ENCODE measurements at regions not wholly inside any gene's neighbourhood (a gene's known extent, or its start where the extent isn't known, plus 50 kb on each side); places are given as distances from the start of the nearest gene placed in this dataset.

- H3K27ac ChIP-seq (ENCODE audit: low read length, poor library complexity, severe bottlenecking) = no peak overlapping the region
- no peak overlapping the region for H2BK12ac ChIP-seq (ENCODE audit: low read length in 2 of 2)
- H3K4ac ChIP-seq (ENCODE audit: low read depth in 1 of 2, low read length in 2 of 2) = no peak overlapping the region
- H2AFZ ChIP-seq (ENCODE audit: low read depth, low read length) = no peak overlapping the region
- no peak overlapping the region for H4K8ac ChIP-seq (ENCODE audit: low read length)
- no peak overlapping the region for H3K18ac ChIP-seq (ENCODE audit: low read depth in 1 of 2, low read length in 2 of 2)
- WGBS = 100% methylated on average over 1 of the region's 2 CpGs
- H3K79me1 ChIP-seq (replicated peaks; ENCODE audit: low read length, poor library complexity, severe bottlenecking) = no peaks in the 10 kb centered on the region
- H4K91ac ChIP-seq (ENCODE audit: low read length) = no peak overlapping the region
- H3K4me3 ChIP-seq (ENCODE audit: insufficient read depth in 1 of 2, low read depth in 1 of 2, low read length in 2 of 2) = no peak overlapping the region
- no peak overlapping the region for H3K14ac ChIP-seq (ENCODE audit: low read length in 2 of 2)
- H2BK5ac ChIP-seq (ENCODE audit: low read depth, low read length, poor library complexity, severe bottlenecking) = no peak overlapping the region
- DNase-seq = no peak
- H3K9ac ChIP-seq (ENCODE audit: low read length) = no peak overlapping the region
- no peaks in the 10 kb centered on the region for H3K36me3 ChIP-seq (ENCODE audit: control insufficient read depth in 1 of 2, insufficient read depth in 2 of 2, low read depth in 1 of 2, low read length in 2 of 2)
- H3K4me1 ChIP-seq (ENCODE audit: control insufficient read depth, insufficient read depth, low read depth, low read length) = no peaks in the 10 kb centered on the region
- H2BK120ac ChIP-seq (ENCODE audit: low read depth, low read length) = no peak overlapping the region
- H2AK5ac ChIP-seq (ENCODE audit: low read length, severe bottlenecking) = no peak overlapping the region
- H3K27me3 ChIP-seq (ENCODE audit: control insufficient read depth in 1 of 2, insufficient read depth in 1 of 2, low read length in 2 of 2) = no peaks in the 10 kb centered on the region
- H3K23ac ChIP-seq (ENCODE audit: low read length in 2 of 2) = no peak overlapping the region
- no peak overlapping the region for H3K4me2 ChIP-seq (ENCODE audit: low read length, poor library complexity, severe bottlenecking)
- H3K9me3 ChIP-seq (ENCODE audit: control insufficient read depth, low read length) = no peaks in the 10 kb centered on the region
- H2BK15ac ChIP-seq (ENCODE audit: low read depth, poor library complexity, severe bottlenecking) = no peak overlapping the region
Observed at GRCh38 chr4:136001791-136002190, 1530.5 kb downstream of the PCDH18 start.

GRCh38 chr4:136000246-136000645 is 1532.0 kb downstream of the PCDH18 start:
- H3K4me1 ChIP-seq (ENCODE audit: control insufficient read depth, insufficient read depth, low read depth, low read length) = no peaks in the 10 kb centered on the region
- no peak overlapping the region for H3K4me2 ChIP-seq (ENCODE audit: low read length, poor library complexity, severe bottlenecking)
- H3K79me1 ChIP-seq (replicated peaks; ENCODE audit: low read length, poor library complexity, severe bottlenecking) = no peaks in the 10 kb centered on the region
- no peak overlapping the region for H2BK15ac ChIP-seq (ENCODE audit: low read depth, poor library complexity, severe bottlenecking)
- H3K9ac ChIP-seq (ENCODE audit: low read length) = no peak overlapping the region
- H3K9me3 ChIP-seq (ENCODE audit: control insufficient read depth, low read length) = no peaks in the 10 kb centered on the region
- no peak overlapping the region for H3K23ac ChIP-seq (ENCODE audit: low read length in 2 of 2)
- H3K27ac ChIP-seq (ENCODE audit: low read length, poor library complexity, severe bottlenecking) = no peak overlapping the region
- no peak overlapping the region for H3K14ac ChIP-seq (ENCODE audit: low read length in 2 of 2)
- H2BK120ac ChIP-seq (ENCODE audit: low read depth, low read length) = no peak overlapping the region
- H2BK5ac ChIP-seq (ENCODE audit: low read depth, low read length, poor library complexity, severe bottlenecking) = no peak overlapping the region
- no peak overlapping the region for H4K91ac ChIP-seq (ENCODE audit: low read length)
- H2BK12ac ChIP-seq (ENCODE audit: low read length in 2 of 2) = no peak overlapping the region
- H3K18ac ChIP-seq (ENCODE audit: low read depth in 1 of 2, low read length in 2 of 2) = no peak overlapping the region
- no peak overlapping the region for H2AFZ ChIP-seq (ENCODE audit: low read depth, low read length)
- no peak overlapping the region for H2AK5ac ChIP-seq (ENCODE audit: low read length, severe bottlenecking)
- H4K8ac ChIP-seq (ENCODE audit: low read length) = no peak overlapping the region
- DNase-seq = no peak
- H3K4me3 ChIP-seq (ENCODE audit: insufficient read depth in 1 of 2, low read depth in 1 of 2, low read length in 2 of 2) = no peak overlapping the region
- H3K27me3 ChIP-seq (ENCODE audit: control insufficient read depth in 1 of 2, insufficient read depth in 1 of 2, low read length in 2 of 2) = no peaks in the 10 kb centered on the region
- WGBS = no CpG with 5 or more reads among the region's 1 CpG
- H3K4ac ChIP-seq (ENCODE audit: low read depth in 1 of 2, low read length in 2 of 2) = no peak overlapping the region
- no peaks in the 10 kb centered on the region for H3K36me3 ChIP-seq (ENCODE audit: control insufficient read depth in 1 of 2, insufficient read depth in 2 of 2, low read depth in 1 of 2, low read length in 2 of 2)

GRCh38 chr4:135994360-135994759 is 1537.9 kb downstream of the PCDH18 start:
- H2BK5ac ChIP-seq (ENCODE audit: low read depth, low read length, poor library complexity, severe bottlenecking) = no peak overlapping the region
- H3K18ac ChIP-seq (ENCODE audit: low read depth in 1 of 2, low read length in 2 of 2) = no peak overlapping the region
- no peak overlapping the region for H3K14ac ChIP-seq (ENCODE audit: low read length in 2 of 2)
- no peak overlapping the region for H3K9ac ChIP-seq (ENCODE audit: low read length)
- H3K4me2 ChIP-seq (ENCODE audit: low read length, poor library complexity, severe bottlenecking) = no peak overlapping the region
- no peak overlapping the region for H3K27ac ChIP-seq (ENCODE audit: low read length, poor library complexity, severe bottlenecking)
- no peak overlapping the region for H2BK12ac ChIP-seq (ENCODE audit: low read length in 2 of 2)
- 95% methylated on average over 7 of the region's 7 CpGs for WGBS
- no peak overlapping the region for H3K23ac ChIP-seq (ENCODE audit: low read length in 2 of 2)
- H3K9me3 ChIP-seq (ENCODE audit: control insufficient read depth, low read length) = no peaks in the 10 kb centered on the region
- no peak overlapping the region for H3K4me3 ChIP-seq (ENCODE audit: insufficient read depth in 1 of 2, low read depth in 1 of 2, low read length in 2 of 2)
- H3K4ac ChIP-seq (ENCODE audit: low read depth in 1 of 2, low read length in 2 of 2) = no peak overlapping the region
- H2AK5ac ChIP-seq (ENCODE audit: low read length, severe bottlenecking) = no peak overlapping the region
- no peak overlapping the region for H2BK120ac ChIP-seq (ENCODE audit: low read depth, low read length)
- no peak overlapping the region for H2AFZ ChIP-seq (ENCODE audit: low read depth, low read length)
- no peak overlapping the region for H2BK15ac ChIP-seq (ENCODE audit: low read depth, poor library complexity, severe bottlenecking)
- H4K8ac ChIP-seq (ENCODE audit: low read length) = no peak overlapping the region
- H4K91ac ChIP-seq (ENCODE audit: low read length) = no peak overlapping the region
- no peak for DNase-seq
- H3K79me1 ChIP-seq (replicated peaks; ENCODE audit: low read length, poor library complexity, severe bottlenecking) = no peaks in the 10 kb centered on the region
- H3K4me1 ChIP-seq (ENCODE audit: control insufficient read depth, insufficient read depth, low read depth, low read length) = no peaks in the 10 kb centered on the region
- H3K27me3 ChIP-seq (ENCODE audit: control insufficient read depth in 1 of 2, insufficient read depth in 1 of 2, low read length in 2 of 2) = no peaks in the 10 kb centered on the region
- no peaks in the 10 kb centered on the region for H3K36me3 ChIP-seq (ENCODE audit: control insufficient read depth in 1 of 2, insufficient read depth in 2 of 2, low read depth in 1 of 2, low read length in 2 of 2)

GRCh38 chr4:135976860-135977259 is 1555.4 kb downstream of the PCDH18 start:
- Histone ChIP-seq H3K27me3 (ENCODE audit: control insufficient read depth in 1 of 2, insufficient read depth in 1 of 2, low read length in 2 of 2) (no peaks in the 10 kb centered on the region), H3K4me2 (ENCODE audit: low read length, poor library complexity, severe bottlenecking) (no peak overlapping the region), H2BK15ac (ENCODE audit: low read depth, poor library complexity, severe bottlenecking) (no peak overlapping the region), H3K36me3 (ENCODE audit: control insufficient read depth in 1 of 2, insufficient read depth in 2 of 2, low read depth in 1 of 2, low read length in 2 of 2) (no peaks in the 10 kb centered on the region), H2BK120ac (ENCODE audit: low read depth, low read length) (no peak overlapping the region), H3K9me3 (ENCODE audit: control insufficient read depth, low read length) (no peaks in the 10 kb centered on the region), H4K8ac (ENCODE audit: low read length) (no peak overlapping the region), H3K14ac (ENCODE audit: low read length in 2 of 2) (no peak overlapping the region), H3K27ac (ENCODE audit: low read length, poor library complexity, severe bottlenecking) (no peak overlapping the region), H3K18ac (ENCODE audit: low read depth in 1 of 2, low read length in 2 of 2) (no peak overlapping the region), H3K9ac (ENCODE audit: low read length) (no peak overlapping the region), H3K79me1 (replicated peaks; ENCODE audit: low read length, poor library complexity, severe bottlenecking) (no peaks in the 10 kb centered on the region), H2AK5ac (ENCODE audit: low read length, severe bottlenecking) (no peak overlapping the region), H4K91ac (ENCODE audit: low read length) (no peak overlapping the region), H3K23ac (ENCODE audit: low read length in 2 of 2) (no peak overlapping the region), H2BK12ac (ENCODE audit: low read length in 2 of 2) (no peak overlapping the region), H3K4me3 (ENCODE audit: insufficient read depth in 1 of 2, low read depth in 1 of 2, low read length in 2 of 2) (no peak overlapping the region), H2BK5ac (ENCODE audit: low read depth, low read length, poor library complexity, severe bottlenecking) (no peak overlapping the region), H2AFZ (ENCODE audit: low read depth, low read length) (no peak overlapping the region), H3K4me1 (ENCODE audit: control insufficient read depth, insufficient read depth, low read depth, low read length) (no peaks in the 10 kb centered on the region), H3K4ac (ENCODE audit: low read depth in 1 of 2, low read length in 2 of 2) (no peak overlapping the region)
- DNase-seq = no peak
